Natural killer cell (primary cell): ENCODE measurements at regions not wholly inside any gene's neighbourhood (a gene's known extent, or its start where the extent isn't known, plus 50 kb on each side); places are given as distances from the start of the nearest gene placed in this dataset.

Experiments used
- ATAC-seq, 3 donors: fragments of 150-1000 bp in 2 of 3; fragments of 200-7000 bp in 1 of 3; cut with Tn5 transposase; 1 replicate in 1 of 3; 2 replicates in 2 of 3; pipeline ENCODE4 v1.10.0; 2021; ENCODE audit warnings: mild to moderate bottlenecking in 2 of 3, moderate library complexity in 2 of 3
- DNase-seq, 2 donors: peaks; one replicate each; pipeline versions ENCODE4 v3.0.0 to v3.0.0-alpha.2; 2013 to 2021; ENCODE audit warnings: mixed read lengths in 1 of 2
- H3K27ac ChIP-seq: one replicate; pipeline ENCODE4 v1.5.1; 2013; ENCODE audit warnings: mild to moderate bottlenecking, low read length
- H3K27me3 ChIP-seq: one replicate; pipeline ENCODE4 v1.6.1; 2013; ENCODE audit warnings: low read length; ENCODE audit not compliant: control insufficient read depth, insufficient read depth
- H3K36me3 ChIP-seq: one replicate; pipeline ENCODE4 v1.6.1; 2013; ENCODE audit warnings: low read length; ENCODE audit not compliant: control insufficient read depth, insufficient read depth
- H3K4me1 ChIP-seq: one replicate; pipeline ENCODE4 v1.6.1; 2013; ENCODE audit warnings: low read length; ENCODE audit not compliant: control insufficient read depth, insufficient read depth
- H3K4me3 ChIP-seq: one replicate; pipeline ENCODE4 v1.5.1; 2013; ENCODE audit warnings: low read length
- H3K9me3 ChIP-seq: one replicate; pipeline ENCODE4 v1.6.1; 2013; ENCODE audit warnings: low read length; ENCODE audit not compliant: control insufficient read depth, insufficient read depth
- H3K27ac Mint-ChIP-seq, 2 donors: one replicate each; pipeline ENCODE4 v1.8.0; 2022; ENCODE audit warnings: mild to moderate bottlenecking in 2 of 2, mixed read lengths in 2 of 2, moderate library complexity in 1 of 2
- H3K27me3 Mint-ChIP-seq, 2 donors: one replicate each; pipeline ENCODE4 v1.8.0; 2022; ENCODE audit warnings: low read depth in 2 of 2, mixed read lengths in 2 of 2
- H3K36me3 Mint-ChIP-seq: one replicate; pipeline ENCODE4 v1.8.0; 2022; ENCODE audit warnings: mixed read lengths
- H3K4me1 Mint-ChIP-seq, 2 donors: one replicate each; pipeline ENCODE4 v1.8.0; 2022; ENCODE audit warnings: mixed read lengths in 2 of 2
- H3K4me3 Mint-ChIP-seq: one replicate; pipeline ENCODE4 v1.8.0; 2022; ENCODE audit warnings: mild to moderate bottlenecking, moderate library complexity, mixed read lengths
- H3K9me3 Mint-ChIP-seq, 2 donors: one replicate each; pipeline ENCODE4 v1.8.0; 2022; ENCODE audit warnings: mixed read lengths in 2 of 2
- WGBS: methylation state at CpG from one replicate; pipeline ENCODE4 v1.1.7; 2013; ENCODE audit warnings: missing lambda C conversion rate; ENCODE audit not compliant: insufficient coverage; 5-methylcytosine and 5-hydroxymethylcytosine counted together
- intact Hi-C: fragments of 100-400 bp; cut with micrococcal nuclease; formaldehyde crosslinking; loops from one replicate; pipeline ENCODE4 v1.14.2; 2022
- TF ChIP-seq, protein P1 (sequence below): fragments of 200-600 bp; IDR thresholded peaks from one replicate; pipeline ENCODE4 v1.8.0; 2022; ENCODE audit warnings: antibody characterized with exemption

DNA sequence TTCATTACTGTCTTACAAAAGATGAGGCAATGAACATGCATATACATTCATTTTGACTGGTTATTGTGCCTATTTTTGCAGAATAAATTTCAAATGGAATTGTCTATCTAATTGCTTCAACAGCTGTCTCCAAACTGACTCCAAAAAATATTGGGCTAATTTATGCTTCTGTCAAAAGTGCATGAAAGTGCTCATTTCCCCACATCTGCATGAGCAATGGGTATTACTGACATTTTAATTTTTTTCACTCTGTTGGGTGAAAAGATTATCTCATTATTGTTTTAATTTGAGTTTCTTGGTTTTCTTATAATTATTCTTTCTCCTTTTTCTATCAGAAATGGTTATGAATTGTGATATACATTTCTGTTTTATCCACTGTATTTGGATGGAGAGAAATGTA lies 404.2 kb downstream of the QKI start:
- Mint-ChIP-seq H3K9me3 (no peaks in the 10 kb centered on the region), H3K4me3 (no peak overlapping the region), H3K27ac (no peak overlapping the region), H3K36me3 (no peaks in the 10 kb centered on the region), H3K27me3 (peaks cover 9 to 39% of the 10 kb centered on the region in 2 donors), H3K4me1 (peaks cover 0 to 5% of the 10 kb centered on the region in 2 donors)
- Histone ChIP-seq H3K4me1 (no peaks in the 10 kb centered on the region), H3K27ac (no peak overlapping the region), H3K4me3 (no peak overlapping the region), H3K9me3 (no peaks in the 10 kb centered on the region), H3K27me3 (no peaks in the 10 kb centered on the region), H3K36me3 (no peaks in the 10 kb centered on the region)
- TF ChIP-seq, protein P1, sequence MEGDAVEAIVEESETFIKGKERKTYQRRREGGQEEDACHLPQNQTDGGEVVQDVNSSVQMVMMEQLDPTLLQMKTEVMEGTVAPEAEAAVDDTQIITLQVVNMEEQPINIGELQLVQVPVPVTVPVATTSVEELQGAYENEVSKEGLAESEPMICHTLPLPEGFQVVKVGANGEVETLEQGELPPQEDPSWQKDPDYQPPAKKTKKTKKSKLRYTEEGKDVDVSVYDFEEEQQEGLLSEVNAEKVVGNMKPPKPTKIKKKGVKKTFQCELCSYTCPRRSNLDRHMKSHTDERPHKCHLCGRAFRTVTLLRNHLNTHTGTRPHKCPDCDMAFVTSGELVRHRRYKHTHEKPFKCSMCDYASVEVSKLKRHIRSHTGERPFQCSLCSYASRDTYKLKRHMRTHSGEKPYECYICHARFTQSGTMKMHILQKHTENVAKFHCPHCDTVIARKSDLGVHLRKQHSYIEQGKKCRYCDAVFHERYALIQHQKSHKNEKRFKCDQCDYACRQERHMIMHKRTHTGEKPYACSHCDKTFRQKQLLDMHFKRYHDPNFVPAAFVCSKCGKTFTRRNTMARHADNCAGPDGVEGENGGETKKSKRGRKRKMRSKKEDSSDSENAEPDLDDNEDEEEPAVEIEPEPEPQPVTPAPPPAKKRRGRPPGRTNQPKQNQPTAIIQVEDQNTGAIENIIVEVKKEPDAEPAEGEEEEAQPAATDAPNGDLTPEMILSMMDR, result no peak
- intact Hi-C loops, result no loop called here
- DNase-seq, result no peak
- no peak for ATAC-seq

DNA sequence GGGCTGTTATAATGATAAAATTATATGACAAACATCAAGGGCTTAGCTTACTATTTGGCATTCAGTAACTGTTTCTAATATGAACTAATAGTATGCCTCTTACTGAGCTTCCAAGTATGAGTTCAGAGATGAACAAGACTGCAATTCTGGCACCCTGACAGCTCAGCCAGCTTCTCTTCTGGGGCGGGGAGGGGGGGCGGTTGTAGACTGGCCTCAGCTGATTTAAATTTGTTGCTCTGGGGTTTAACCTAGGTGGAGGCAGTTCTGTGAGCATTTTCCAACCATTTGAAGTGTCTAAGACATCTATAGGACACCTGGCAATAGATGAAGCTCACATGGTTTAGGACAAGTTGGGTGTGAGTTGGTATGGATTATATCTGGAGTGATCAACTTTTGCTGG lies 401.9 kb downstream of the QKI start:
- H3K9me3 Mint-ChIP-seq, result no peaks in the 10 kb centered on the region
- H3K27me3 ChIP-seq, result no peaks in the 10 kb centered on the region
- H3K4me1 Mint-ChIP-seq, result peaks cover 0 to 5% of the 10 kb centered on the region in 2 donors
- WGBS, result 92% methylated on average over 2 of the region's 2 CpGs
- no peak overlapping the region for H3K4me3 Mint-ChIP-seq
- no peaks in the 10 kb centered on the region for H3K36me3 ChIP-seq
- DNase-seq (no peak), ATAC-seq (no peak)
- intact Hi-C loops, result no loop called here
- H3K27me3 Mint-ChIP-seq, result peaks cover 6 to 39% of the 10 kb centered on the region in 2 donors
- no peak overlapping the region for H3K27ac Mint-ChIP-seq
- H3K4me1 ChIP-seq, result no peaks in the 10 kb centered on the region
- TF ChIP-seq, protein P1, result no peak
- H3K9me3 ChIP-seq, result no peaks in the 10 kb centered on the region
- no peaks in the 10 kb centered on the region for H3K36me3 Mint-ChIP-seq
- no peak overlapping the region for H3K4me3 ChIP-seq
- H3K27ac ChIP-seq, result no peak overlapping the region

GRCh38 chr6:163815796-163816195 lies 401.3 kb downstream of the QKI start:
- Histone ChIP-seq H3K9me3 (no peaks in the 10 kb centered on the region), H3K4me1 (no peaks in the 10 kb centered on the region), H3K4me3 (no peak overlapping the region), H3K27ac (no peak overlapping the region), H3K27me3 (no peaks in the 10 kb centered on the region), H3K36me3 (no peaks in the 10 kb centered on the region)
- Mint-ChIP-seq H3K27ac (no peak overlapping the region), H3K36me3 (no peaks in the 10 kb centered on the region), H3K4me3 (no peak overlapping the region), H3K9me3 (no peaks in the 10 kb centered on the region), H3K4me1 (peaks cover 0 to 5% of the 10 kb centered on the region in 2 donors), H3K27me3 (peaks cover 6 to 39% of the 10 kb centered on the region in 2 donors)
- DNase-seq (no peak), ATAC-seq (no peak)
- 95% methylated on average over 2 of the region's 2 CpGs for WGBS
- TF ChIP-seq, protein P1, result no peak
- intact Hi-C loops, result no loop called here

DNA sequence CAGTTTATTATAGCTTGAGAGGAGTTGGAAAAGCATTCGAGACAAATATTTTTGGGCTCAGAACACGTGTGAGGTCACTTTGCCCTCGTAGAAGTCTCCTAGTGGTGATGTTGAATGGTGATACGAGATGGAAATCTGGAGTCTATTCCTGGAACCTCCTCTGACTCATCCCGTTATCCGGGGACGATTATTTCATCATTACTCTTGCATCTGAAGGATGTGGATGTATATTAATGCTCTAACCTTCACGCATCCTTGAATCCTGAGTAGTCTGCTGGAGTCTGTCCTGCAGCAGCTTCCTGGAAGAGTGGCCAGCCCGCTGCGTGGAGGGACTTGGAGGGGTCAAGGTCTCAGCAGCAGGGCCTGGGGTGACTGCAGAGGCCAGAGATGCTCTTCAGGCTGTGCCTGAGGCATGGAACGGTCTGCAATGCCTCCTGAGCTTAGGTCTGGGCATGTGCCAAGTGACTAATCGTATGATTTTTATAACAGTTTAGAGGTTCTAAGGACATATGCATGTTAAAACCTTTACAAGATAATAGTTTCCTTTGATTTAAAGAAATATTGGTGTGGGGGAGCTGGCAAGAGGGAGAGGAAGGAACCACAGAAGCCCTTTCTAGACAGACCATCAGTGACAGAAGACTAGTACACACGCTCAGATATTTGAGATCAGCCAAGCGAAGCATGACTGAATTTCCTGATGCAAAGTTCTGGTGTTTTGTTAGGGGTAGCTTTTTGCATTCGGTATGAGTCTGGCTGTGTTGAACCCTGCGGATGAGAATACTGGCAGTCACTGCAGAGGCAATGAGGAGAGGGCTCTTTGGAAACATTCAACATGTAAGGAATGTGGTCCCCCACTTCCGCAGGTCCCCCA lies 400.2 kb downstream of the QKI start:
- intact Hi-C loops, result no loop called here
- H3K4me1 ChIP-seq, result no peaks in the 10 kb centered on the region
- 87% methylated on average over 14 of the region's 17 CpGs for WGBS
- no peaks in the 10 kb centered on the region for H3K9me3 Mint-ChIP-seq
- no peak overlapping the region for H3K27ac ChIP-seq
- no peaks in the 10 kb centered on the region for H3K36me3 ChIP-seq
- H3K27ac Mint-ChIP-seq, result no peak overlapping the region
- no peak overlapping the region for H3K4me3 Mint-ChIP-seq
- no peak for DNase-seq
- no peaks in the 10 kb centered on the region for H3K9me3 ChIP-seq
- no peak for ATAC-seq
- H3K27me3 Mint-ChIP-seq, result peaks cover 2 to 28% of the 10 kb centered on the region in 2 donors
- H3K27me3 ChIP-seq, result no peaks in the 10 kb centered on the region
- H3K4me3 ChIP-seq, result no peak overlapping the region
- H3K36me3 Mint-ChIP-seq, result no peaks in the 10 kb centered on the region
- peaks cover 0 to 5% of the 10 kb centered on the region in 2 donors for H3K4me1 Mint-ChIP-seq
- TF ChIP-seq, protein P1, result no peak
